Lung (tissue), 11 donors: ENCODE measurements at regions not wholly inside any gene's neighbourhood (a gene's known extent, or its start where the extent isn't known, plus 50 kb on each side); places are given as distances from the start of the nearest gene placed in this dataset.

ENCODE experiments used
- ATAC-seq: fragments of 200-7000 bp; cut with Tn5 transposase; one replicate; pipeline ENCODE4 v1.9.1; 2020; ENCODE audit warnings: moderate number of reproducible peaks; ENCODE audit not compliant: insufficient read depth, low FRiP score
- DNase-seq, 3 donors: peaks; one replicate each; pipeline ENCODE4 v3.0.0-alpha.2; 2013 to 2017
- H3K27ac ChIP-seq, 2 donors: one replicate each; pipeline ENCODE4 v1.5.1; 2013; ENCODE audit warnings: mild to moderate bottlenecking in 2 of 2, moderate library complexity in 2 of 2, control low read depth in 1 of 2, inconsistent platforms in 1 of 2, low read depth in 1 of 2, low read length in 1 of 2
- H3K27me3 ChIP-seq, 3 donors: one replicate each; pipeline ENCODE4 v1.5.1; 2013; ENCODE audit warnings: low read length in 2 of 3; ENCODE audit not compliant: control insufficient read depth in 3 of 3, insufficient read depth in 3 of 3
- H3K36me3 ChIP-seq, 4 donors: one replicate each; pipeline ENCODE4 v1.5.1; 2013; ENCODE audit warnings: low read length in 4 of 4, mild to moderate bottlenecking in 1 of 4, moderate library complexity in 1 of 4; ENCODE audit not compliant: control insufficient read depth in 4 of 4, insufficient read depth in 4 of 4
- H3K4me1 ChIP-seq, 5 donors: one replicate each; pipeline ENCODE4 v1.5.1; 2013; ENCODE audit warnings: low read length in 5 of 5, mild to moderate bottlenecking in 2 of 5, moderate library complexity in 1 of 5; ENCODE audit not compliant: control insufficient read depth in 5 of 5, insufficient read depth in 5 of 5
- H3K4me3 ChIP-seq: one replicate; pipeline ENCODE4 v1.5.1; 2013; ENCODE audit warnings: mild to moderate bottlenecking, control low read depth, moderate library complexity
- H3K9ac ChIP-seq, 2 donors: one replicate each; pipeline ENCODE4 v1.5.1; 2013; ENCODE audit warnings: low read length in 2 of 2, control low read depth in 1 of 2; ENCODE audit not compliant: insufficient read depth in 1 of 2
- H3K9me3 ChIP-seq, 4 donors: one replicate each; pipeline ENCODE4 v1.5.1; 2013; ENCODE audit warnings: low read length in 3 of 4, mild to moderate bottlenecking in 1 of 4, moderate library complexity in 1 of 4; ENCODE audit not compliant: control insufficient read depth in 4 of 4, insufficient read depth in 3 of 4
- CTCF ChIP-seq: IDR thresholded peaks from 2 replicates; pipeline ENCODE4 v1.5.1; 2012; ENCODE audit warnings: mild to moderate bottlenecking; ENCODE audit errors: control extremely low read depth, extremely low read depth
- WGBS, 2 donors: extraction: QIAGEN DNeasy Blood & Tissue Kit; methylation state at CpG; one replicate each; pipeline ENCODE4 v1.1.7; 2013; 5-methylcytosine and 5-hydroxymethylcytosine counted together
- donor health status: control.
- donor health status: control.
- donor health status: Bipolar disorder and iron deficiency.
- donor health status: healthy.
- donor health status: DM: yes; HTN: yes; CAD: no.

DNA sequence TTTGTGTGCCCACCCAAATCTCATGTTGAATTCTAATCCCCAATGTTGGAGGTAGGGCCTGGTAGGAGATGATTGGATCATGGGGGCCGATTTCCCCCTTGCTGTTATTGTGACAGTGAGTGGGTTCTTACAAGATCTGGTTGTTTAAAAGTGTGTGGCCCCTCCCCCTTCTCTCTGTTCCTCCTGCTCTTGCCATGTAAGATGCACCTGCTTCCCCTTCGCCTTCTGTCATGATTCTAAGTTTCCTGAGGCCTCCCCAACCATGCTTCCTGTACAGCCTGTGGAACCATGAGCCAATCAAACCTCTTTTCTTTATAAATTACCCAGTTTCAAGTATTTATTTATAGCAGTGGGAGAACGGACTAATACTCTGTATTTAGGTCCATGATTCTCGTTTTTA lies 588.1 kb downstream of the DCDC2C start:
- 57 to 67% methylated on average over 4 of the region's 4 CpGs for WGBS, 2 donors
- Histone ChIP-seq H3K9ac (no peak overlapping the region), H3K9me3 (no peaks in the 10 kb centered on the region), H3K36me3 (no peaks in the 10 kb centered on the region), H3K4me1 (peaks cover 0 to 2% (median 0%) of the 10 kb centered on the region in 5 donors), H3K27me3 (no peaks in the 10 kb centered on the region), H3K4me3 (no peak overlapping the region), H3K27ac (no peak overlapping the region)
- no peak for ATAC-seq
- TF ChIP-seq CTCF: no peak
- no peak for DNase-seq

DNA sequence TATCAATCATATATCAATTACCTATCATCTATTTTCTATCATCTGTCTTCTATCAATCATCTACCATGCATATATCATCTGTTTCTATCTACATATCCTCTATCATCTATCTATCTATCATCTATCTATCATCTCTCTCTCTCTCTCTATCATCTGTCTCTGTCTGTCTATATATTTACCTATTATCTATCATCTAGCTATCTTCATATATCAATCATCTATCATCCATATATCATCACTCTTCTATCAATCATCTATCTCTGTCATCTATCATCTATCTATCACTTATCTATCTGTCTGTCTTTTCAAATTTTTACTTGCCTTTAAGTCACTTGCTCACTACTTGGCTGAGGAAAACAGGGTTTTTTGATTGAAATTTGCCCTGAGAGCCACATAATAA lies 592.3 kb downstream of the DCDC2C start:
- no peak for ATAC-seq
- TF ChIP-seq CTCF: no peak
- no peak overlapping the region for H3K27ac ChIP-seq
- H3K4me1 ChIP-seq: peaks cover 0 to 3% (median 0%) of the 10 kb centered on the region in 5 donors
- no peaks in the 10 kb centered on the region for H3K27me3 ChIP-seq
- DNase-seq: no peak
- H3K9me3 ChIP-seq: peaks cover 0 to 2% (median 0%) of the 10 kb centered on the region in 4 donors
- no peaks in the 10 kb centered on the region for H3K36me3 ChIP-seq
- H3K9ac ChIP-seq: no peak overlapping the region
- no peak overlapping the region for H3K4me3 ChIP-seq

DNA sequence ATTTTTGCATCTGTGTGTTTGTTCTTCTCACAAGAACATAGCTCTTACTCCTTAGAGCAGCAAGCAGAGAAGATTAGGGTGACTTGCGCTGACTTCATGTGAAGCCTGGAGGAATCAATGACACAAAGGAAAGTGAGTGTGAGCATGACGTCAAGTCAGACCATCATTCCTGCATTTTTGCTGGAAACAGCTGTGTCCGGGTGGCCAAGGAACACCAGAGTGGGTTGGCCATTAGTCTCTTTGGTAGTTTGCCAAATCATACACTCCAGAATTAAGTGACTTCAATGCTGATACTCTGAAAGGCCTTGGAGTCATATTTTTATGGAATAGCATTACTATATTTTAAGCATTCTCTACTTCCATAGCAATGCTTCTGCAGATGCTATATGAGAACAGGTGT lies 597.2 kb downstream of the DCDC2C start:
- Histone ChIP-seq H3K4me1 (peaks cover 0 to 3% (median 0%) of the 10 kb centered on the region in 5 donors), H3K27ac (no peak overlapping the region), H3K9ac (no peak overlapping the region), H3K36me3 (no peaks in the 10 kb centered on the region), H3K4me3 (no peak overlapping the region), H3K27me3 (no peaks in the 10 kb centered on the region), H3K9me3 (peaks cover 0 to 4% (median 2%) of the 10 kb centered on the region in 4 donors)
- no peak for ATAC-seq
- DNase-seq: peak; percentile 57 to 77 (median 70)
- TF ChIP-seq CTCF: no peak
- 73 to 85% methylated on average over 3 of the region's 3 CpGs for WGBS, 2 donors

GRCh38 chr2:4324531-4324930 lies 621.2 kb downstream of the DCDC2C start:
- peak in 1 of 3 donors; percentile 4 for DNase-seq
- Histone ChIP-seq H3K27ac (no peak overlapping the region), H3K4me1 (peaks cover 0 to 6% (median 0%) of the 10 kb centered on the region in 5 donors), H3K9me3 (peaks cover 0 to 1% (median 0%) of the 10 kb centered on the region in 4 donors), H3K4me3 (no peak overlapping the region), H3K27me3 (no peaks in the 10 kb centered on the region), H3K36me3 (no peaks in the 10 kb centered on the region), H3K9ac (no peak overlapping the region)
- TF ChIP-seq CTCF: no peak
- no peak for ATAC-seq
- WGBS, 2 donors: 70 to 77% methylated on average over 3 of the region's 3 CpGs
